ENCODE measurements at regions not wholly inside any gene's neighbourhood (a gene's known extent, or its start where the extent isn't known, plus 50 kb on each side); places are given as distances from the start of the nearest gene placed in this dataset.
"Not testable (repeated sequence)": the region's sequence is repeated elsewhere in the genome, so short reads cannot be mapped to it uniquely, and the experiment has no call there.

DNA sequence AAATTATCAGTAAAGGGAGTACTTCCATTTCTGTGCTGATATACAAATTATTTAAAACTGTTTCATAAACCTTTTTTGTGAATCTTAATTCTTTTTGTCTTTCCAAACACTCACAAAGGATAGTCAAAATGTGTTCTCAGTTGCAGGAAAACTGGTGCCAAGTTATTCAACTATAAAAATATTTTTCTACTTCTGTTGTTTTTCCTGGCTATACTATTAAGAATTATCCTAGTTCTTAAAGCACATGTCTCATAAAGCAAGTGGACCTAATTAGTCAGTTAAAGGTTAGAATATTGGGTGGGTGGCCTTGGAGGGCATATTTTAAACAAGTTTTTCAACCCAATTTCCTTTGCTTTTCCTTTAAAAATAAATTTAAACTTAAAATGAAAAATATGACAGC, 1460.3 kb upstream of the SLC10A2 start:
- TF ChIP-seq POLR2A (IDR thresholded peaks at IDR 0.05) (no peak), POLR2AphosphoS5 (IDR thresholded peaks at IDR 0.05; ENCODE audit: insufficient read depth in 1 of 2, low read depth in 1 of 2) (no peak), CTCF (IDR thresholded peaks at IDR 0.05) (no peak)
- intact Hi-C loops (cut with DNase I), result no loop called here
- no peak overlapping the region for H3K4me3 ChIP-seq

GRCh38 chr13:104525467-104525866, 1459.2 kb upstream of the SLC10A2 start:
- intact Hi-C loops (cut with DNase I), result no loop called here
- no peak for TF ChIP-seq POLR2AphosphoS5 (IDR thresholded peaks at IDR 0.05; ENCODE audit: insufficient read depth in 1 of 2, low read depth in 1 of 2)
- TF ChIP-seq POLR2A (IDR thresholded peaks at IDR 0.05), result no peak
- TF ChIP-seq CTCF (IDR thresholded peaks at IDR 0.05), result no peak
- Histone ChIP-seq H3K36me3 (no peaks in the 10 kb centered on the region), H3K27ac (no peak overlapping the region), H3K27me3 (no peaks in the 10 kb centered on the region), H3K4me1 (no peaks in the 10 kb centered on the region), H3K9me3 (no peaks in the 10 kb centered on the region), H3K4me3 (no peak overlapping the region)
- DNase-seq (ENCODE audit: extremely low spot score in 2 of 2), result no peak

More for the DNA sequence above, 1460.3 kb upstream of the SLC10A2 start:
- Histone ChIP-seq H3K27ac (no peak overlapping the region), H3K36me3 (no peaks in the 10 kb centered on the region), H3K4me1 (no peaks in the 10 kb centered on the region), H3K9me3 (no peaks in the 10 kb centered on the region), H3K27me3 (no peaks in the 10 kb centered on the region)
- no peak for DNase-seq (ENCODE audit: extremely low spot score in 2 of 2)

- no peaks in the 10 kb centered on the region for H3K9me3 ChIP-seq
- TF ChIP-seq POLR2A (IDR thresholded peaks at IDR 0.05) (no peak), CTCF (IDR thresholded peaks at IDR 0.05) (no peak), POLR2AphosphoS5 (IDR thresholded peaks at IDR 0.05; ENCODE audit: insufficient read depth in 1 of 2, low read depth in 1 of 2) (no peak)
- H3K27ac ChIP-seq, result no peak overlapping the region
- intact Hi-C loops (cut with DNase I), result no loop called here
- no peaks in the 10 kb centered on the region for H3K36me3 ChIP-seq
- no peak overlapping the region for H3K4me3 ChIP-seq
- DNase-seq (ENCODE audit: extremely low spot score in 2 of 2), result no peak
- no peaks in the 10 kb centered on the region for H3K4me1 ChIP-seq
- no peaks in the 10 kb centered on the region for H3K27me3 ChIP-seq
Observed at GRCh38 chr13:104522235-104523072, 1456.2 kb upstream of the SLC10A2 start.

GRCh38 chr13:104510422-104510821, 1444.2 kb upstream of the SLC10A2 start:
- Histone ChIP-seq H3K9me3 (no peaks in the 10 kb centered on the region), H3K27ac (no peak overlapping the region), H3K27me3 (no peaks in the 10 kb centered on the region), H3K4me1 (no peaks in the 10 kb centered on the region), H3K36me3 (no peaks in the 10 kb centered on the region), H3K4me3 (no peak overlapping the region)
- TF ChIP-seq CTCF (IDR thresholded peaks at IDR 0.05), result no peak
- TF ChIP-seq POLR2AphosphoS5 (IDR thresholded peaks at IDR 0.05; ENCODE audit: insufficient read depth in 1 of 2, low read depth in 1 of 2), result no peak
- TF ChIP-seq POLR2A (IDR thresholded peaks at IDR 0.05), result no peak
- no peak for DNase-seq (ENCODE audit: extremely low spot score in 2 of 2)
- intact Hi-C loops (cut with DNase I), result no loop called here

GRCh38 chr13:104493502-104493901, 1427.3 kb upstream of the SLC10A2 start:
- H3K36me3 ChIP-seq; DNase-seq (ENCODE audit: extremely low spot score in 2 of 2); H3K4me1 ChIP-seq; H3K27me3 ChIP-seq; H3K9me3 ChIP-seq; H3K4me3 ChIP-seq; intact Hi-C loops (cut with DNase I); H3K27ac ChIP-seq: not testable (repeated sequence)

Measured in vagina (tissue), 2 donors.